Colon (tissue), 2 donors: ENCODE measurements at regions not wholly inside any gene's neighbourhood (a gene's known extent, or its start where the extent isn't known, plus 50 kb on each side); places are given as distances from the start of the nearest gene placed in this dataset.

Experiments
- FAIRE-seq: peaks from 2 replicates; lab custom pipeline; 2012; peaks lifted over from hg19 to GRCh38; lab: Jason Lieb, UNC
- donor health status: control.
- donor health status: control.

DNA sequence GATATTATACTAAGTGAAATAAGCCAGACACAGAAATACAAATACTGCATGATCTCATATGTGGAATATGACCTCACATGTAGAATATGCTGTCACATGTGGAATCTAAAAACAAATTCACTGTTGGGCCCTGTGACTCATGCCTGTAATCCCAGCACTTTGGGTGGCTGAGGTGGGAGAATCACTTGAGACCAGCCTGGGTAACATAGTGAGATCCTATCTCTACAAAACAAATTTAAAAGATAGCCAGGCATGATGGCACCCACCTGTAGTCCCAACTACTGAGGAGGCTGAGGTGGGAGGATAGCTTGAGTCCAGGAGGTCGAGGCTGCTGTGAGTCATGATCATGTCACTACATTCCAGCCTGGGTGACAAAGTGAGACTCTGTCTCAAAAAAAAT, 160.3 kb downstream of the PTEN start:
- FAIRE-seq, result no peak

DNA sequence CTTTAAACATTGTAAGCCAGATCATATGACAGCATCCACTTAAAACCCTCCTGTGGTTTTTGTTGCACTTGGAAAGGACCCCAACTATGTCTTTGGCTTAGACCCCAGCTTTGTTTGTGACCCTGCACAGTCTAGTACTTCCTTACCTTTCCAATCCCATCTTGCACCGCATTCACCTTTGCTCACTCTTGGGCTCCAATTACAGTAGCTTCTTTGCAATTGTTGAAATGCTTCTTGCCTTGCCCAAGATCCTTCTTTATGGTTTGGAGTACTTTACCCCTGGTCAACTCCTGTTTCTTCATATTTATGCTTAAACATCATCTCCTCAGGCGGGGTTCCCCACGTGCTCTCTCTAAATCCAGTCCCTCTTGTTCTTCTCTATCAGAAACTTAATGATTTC, 162.6 kb downstream of the PTEN start:
- FAIRE-seq, result no peak

DNA sequence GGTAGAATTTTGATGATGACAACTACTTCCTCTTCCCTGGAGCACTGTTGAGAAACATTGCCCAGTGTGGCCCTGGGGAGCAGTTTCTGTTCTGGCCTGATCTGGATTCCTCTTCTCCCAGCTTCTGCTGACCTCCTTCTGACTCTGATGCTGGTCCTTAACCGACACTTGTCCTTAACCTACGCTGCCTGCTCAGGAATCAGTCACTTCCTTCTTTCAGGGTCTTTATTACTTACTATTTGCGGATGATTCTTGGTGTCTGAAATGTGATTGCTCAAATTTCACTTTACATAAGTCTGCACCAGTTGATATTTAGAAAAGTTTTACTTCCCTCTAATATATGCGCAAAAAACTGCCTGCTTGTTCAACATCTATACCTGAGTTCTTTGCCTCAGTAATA, 164.1 kb downstream of the PTEN start:
- no peak for FAIRE-seq

DNA sequence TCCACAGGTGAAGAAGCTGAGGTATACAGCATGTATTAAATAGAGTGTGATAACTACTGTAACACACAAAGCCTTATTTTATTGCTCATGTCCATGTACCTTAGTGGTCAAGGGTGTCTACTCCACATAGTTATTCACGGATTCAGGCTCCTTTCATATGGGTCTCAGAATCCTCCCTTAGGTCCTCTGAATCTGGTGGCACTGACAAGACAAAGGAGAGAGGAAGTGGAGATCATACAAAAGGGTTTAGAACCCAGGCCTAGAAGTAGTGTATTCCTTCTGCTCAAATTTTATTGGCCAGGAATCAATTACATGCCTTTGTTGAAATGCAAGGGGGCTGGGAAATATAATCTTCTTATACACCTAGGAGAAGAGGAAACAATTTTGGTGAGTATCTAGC, 164.6 kb downstream of the PTEN start:
- FAIRE-seq, result no peak

DNA sequence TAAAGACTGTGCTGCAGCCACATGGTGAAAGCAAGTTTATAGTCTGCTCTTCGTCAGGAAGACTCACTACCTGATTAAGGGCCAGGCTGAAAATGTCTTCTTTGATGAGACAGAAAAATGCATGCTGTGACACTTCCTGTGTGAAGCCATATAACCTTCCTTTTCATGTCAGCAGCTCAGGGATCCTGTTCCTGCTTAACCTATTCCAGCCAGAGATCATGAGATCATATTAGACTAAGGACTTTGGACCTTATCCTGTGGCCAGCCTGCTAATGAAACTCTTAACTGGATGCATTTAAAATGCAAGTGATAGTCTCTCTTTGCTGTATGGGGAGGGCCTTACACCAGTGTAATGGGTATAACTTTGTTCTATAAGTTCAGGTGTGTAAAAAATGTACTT, 165.2 kb downstream of the PTEN start:
- FAIRE-seq, result no peak

DNA sequence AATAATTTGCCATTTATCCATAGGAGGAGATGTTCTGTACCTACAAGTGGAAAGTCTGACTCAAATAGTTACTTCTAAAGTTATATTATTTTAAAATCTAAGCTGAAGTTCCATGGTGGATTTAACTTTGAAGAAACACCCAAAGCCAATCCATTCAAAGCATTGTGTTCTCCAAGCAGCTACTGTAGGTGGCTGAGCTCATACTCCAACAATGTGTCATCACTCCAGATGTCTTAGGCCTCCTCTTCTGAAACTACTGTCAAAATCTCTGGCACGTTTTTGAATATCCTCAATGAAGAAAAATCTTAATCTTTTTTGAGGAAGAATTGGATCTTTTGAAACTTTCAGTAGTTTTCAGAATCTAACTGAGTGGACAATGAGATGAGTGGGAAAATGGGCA, 169.1 kb downstream of the PTEN start:
- no peak for FAIRE-seq

DNA sequence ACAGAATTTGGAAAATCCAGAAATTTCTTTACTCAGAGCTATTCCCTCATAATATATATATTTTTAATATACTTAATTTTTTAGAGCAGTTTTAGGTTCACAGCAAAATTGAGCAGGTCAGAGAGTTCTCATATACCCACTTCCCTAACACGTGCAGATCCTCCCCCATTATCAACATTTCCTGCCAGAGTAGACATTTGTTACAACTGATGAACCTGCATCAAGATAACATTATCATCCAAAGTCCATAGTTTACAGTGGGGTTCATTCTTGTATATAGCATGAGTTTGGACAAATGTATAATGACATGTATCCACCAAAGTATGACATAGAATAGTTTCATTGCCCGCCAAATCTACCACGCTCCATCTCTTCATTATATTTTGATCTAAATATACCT, 170.0 kb downstream of the PTEN start:
- no peak for FAIRE-seq

DNA sequence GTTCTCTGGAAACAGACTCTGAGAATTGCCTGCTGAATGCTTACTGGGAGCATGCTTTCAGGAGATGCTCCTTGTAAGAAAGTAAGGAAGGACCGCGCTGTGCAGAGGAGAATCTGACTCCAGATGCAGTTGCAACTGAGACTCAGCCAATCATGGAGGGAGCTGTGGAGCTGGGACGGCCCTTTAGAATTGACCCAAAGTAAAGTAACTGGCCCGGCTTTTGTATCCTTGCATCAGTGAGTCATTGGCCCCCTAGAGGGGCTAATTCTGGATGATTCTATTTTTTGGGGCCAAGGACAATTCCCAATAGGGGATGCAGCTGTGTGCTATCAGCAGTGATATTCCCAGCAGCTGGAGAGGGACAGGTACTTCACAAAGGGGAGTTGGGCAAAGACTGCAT, 170.4 kb downstream of the PTEN start:
- no peak for FAIRE-seq

DNA sequence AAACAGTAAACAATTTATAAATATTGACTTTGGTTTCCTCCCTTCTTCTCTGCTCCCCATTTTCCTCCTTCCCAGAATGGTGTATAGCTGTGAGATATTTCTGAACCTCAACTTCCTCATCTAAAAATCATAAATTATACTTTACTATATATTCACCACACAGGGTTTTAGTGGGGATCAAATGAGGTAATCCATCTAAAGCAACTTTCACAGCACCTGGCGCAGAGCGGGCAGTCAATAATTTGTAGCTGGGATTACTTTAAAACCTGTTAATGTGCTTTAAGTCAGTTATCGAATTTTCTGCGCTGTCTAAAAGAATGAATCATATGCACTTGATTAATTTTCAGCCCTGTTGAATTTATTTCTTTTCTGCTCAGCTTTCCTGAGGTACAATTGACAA, 172.7 kb downstream of the PTEN start:
- no peak for FAIRE-seq

DNA sequence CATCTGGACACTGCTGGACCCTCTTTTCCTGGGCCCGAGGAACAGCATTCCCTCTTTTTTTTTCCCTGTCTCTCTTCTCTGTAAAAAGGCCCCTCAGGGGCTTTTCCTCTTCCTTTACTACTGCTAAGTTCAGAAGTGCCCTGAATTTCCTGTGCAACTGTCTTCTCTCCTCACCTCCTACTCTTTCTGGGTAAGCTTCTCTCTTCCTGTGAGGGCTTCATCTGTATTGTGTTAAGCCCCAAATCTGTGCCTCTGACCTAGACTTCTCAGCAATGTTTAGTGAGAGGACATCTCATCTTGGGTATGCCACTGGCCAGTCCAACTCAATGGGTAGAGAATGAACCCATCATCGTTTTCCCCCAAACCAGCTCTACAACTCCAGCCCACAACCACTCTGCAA, 174.2 kb downstream of the PTEN start:
- FAIRE-seq, result no peak

DNA sequence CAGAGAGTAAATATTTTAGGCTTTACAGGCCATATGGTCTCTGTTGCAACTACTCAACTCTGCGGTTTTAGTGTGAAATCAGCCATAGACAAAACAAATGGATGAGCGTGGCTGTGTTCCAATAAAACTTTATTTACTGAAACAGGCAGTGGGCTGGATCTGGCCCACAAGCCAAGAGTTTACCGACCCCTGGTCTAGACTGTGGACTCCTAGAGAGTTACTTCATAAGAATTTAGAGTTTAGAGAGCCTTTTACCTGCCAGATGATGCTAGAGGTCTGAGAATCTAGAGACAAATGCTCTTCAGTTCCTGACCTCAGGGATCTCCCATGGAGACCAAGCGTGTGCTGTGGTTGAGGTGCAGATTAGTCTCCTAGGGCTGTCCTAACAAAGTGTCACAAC, 174.8 kb downstream of the PTEN start:
- no peak for FAIRE-seq

DNA sequence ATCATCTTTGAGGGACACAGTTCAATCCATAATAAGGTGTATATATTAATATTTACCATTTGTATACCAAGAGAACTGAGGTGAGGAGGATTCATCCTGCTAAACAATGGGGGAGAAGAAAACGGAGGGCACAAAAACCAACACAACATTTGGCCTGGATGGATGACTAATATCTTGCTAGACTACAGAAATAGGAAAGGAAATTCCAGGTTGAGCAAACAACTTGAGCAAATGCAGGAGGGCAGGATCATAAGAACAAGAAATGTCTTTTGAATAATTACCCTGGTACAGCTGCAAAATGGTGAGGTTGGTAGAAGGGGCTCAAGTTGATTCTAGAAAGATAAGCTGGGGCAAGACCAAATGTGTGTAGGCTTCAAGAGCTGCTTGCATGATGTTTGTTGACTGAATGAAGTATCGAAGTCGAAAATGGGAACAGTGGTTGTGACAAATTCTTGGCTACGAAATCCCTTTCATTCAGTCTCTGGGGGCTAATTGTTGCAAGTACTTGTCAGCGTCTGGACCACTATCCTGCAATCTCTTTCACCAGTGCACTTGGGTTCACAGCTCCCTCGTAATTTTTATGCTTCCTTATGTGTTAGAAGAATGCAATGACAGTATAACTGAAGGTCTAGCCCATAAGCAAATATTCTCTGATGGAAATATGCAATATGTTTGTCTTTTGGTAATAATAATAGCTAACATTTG, 176.2 kb downstream of the PTEN start:
- no peak for FAIRE-seq

DNA sequence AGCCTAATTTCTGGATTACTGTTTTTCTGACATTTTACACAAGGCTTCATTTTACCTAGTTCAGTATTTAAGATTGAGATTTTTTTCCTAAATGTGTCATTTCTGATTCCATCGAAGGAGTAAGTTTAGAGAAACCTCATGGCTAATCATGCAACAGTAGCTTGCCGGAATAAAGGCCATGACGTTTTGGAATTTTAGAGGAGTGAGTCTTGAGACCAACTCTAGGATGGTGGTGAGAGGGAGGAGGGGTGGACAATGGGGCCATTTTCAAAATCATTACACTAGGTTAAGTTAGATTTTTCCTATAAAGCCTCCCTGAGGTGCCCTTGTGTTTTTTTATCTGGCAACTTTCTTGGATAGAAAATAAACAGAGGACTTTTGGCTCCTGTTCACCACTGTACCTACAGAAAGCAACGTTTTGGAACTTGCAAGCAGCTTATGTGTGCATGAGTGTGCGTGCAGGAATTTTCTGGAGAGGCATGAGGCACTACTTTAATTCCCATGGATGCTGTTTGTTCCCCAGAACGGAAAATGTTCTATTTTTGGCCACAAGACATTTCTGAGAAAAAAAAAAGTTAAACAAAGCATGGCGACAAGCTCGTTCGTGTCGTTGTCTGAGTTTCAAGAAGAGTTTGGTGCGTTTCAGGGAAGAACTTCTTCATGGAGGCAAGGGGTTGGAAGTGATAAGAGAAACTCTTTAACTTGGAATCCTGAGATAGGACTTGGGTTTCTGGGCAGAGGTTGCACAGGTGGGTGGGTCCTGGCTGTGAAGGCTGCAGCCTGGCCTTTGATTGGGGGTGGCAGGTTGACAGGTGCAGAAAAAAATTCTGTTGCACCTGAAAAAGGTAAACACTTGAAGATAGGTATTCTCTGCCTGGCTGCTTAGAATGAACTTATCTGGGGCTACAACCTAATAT, 178.1 kb downstream of the PTEN start:
- no peak for FAIRE-seq

DNA sequence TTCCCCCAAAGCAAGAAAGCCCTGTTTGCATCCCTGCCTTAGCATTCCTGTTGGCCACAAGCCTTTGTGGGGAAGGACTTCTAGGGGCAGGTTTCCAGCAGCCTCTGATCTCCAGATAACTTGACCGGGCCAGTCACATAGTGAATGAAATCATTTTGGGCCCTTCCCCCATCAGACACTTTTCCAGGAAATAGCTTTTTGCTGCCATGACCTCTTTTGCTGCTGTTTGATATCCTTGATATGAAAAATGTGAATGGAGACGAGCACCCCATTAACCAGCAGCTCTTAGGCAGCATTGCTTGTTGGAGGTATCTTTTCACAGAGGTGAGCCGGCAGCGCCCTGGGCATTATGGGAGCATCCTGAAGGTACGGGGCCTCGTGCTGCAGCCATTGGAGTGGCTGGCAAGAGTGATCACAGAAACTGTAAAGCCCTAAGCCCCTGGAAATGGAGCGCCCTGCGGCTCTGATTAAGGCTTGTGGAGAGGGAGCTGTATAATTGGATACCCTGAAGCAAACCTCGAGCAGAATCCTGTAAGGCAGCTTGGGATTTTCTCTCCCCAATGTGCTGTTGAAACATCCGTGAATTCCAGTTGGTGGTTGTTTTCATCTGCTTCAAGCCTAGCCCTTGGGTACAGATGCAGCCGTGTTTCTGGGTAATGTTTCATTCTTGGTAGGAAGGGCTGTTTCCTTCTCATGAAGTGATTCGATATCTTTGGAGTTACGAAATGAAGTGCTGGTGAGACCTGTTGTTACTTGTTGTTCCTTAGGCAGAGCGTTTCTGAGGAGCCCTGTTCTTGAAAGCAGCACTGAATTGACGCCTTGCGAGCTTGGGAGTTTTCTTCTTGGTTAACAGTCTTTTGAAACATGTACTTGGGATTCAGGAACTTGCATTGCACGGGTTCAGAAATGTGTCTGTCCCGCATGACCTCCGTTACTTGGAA, 179.0 kb downstream of the PTEN start:
- FAIRE-seq, result no peak

DNA sequence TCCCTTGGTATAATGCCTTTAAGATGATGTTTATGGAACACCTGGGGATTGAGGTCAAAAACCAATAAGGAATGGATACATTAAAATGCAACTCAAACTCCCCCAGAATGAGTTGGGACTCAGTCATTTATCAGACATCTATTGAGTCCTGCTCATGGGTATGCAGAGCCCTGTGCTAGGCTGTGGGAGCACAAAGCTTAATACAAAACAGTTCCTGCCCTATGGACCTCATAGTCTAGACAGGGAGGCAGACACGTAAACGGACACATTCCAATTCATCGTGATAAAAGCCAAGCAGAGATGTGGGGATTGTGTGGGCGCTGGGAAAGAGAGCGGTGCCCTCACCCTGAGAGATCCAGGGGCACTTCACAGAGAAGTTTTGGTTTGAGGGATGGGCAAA, 181.7 kb downstream of the PTEN start:
- FAIRE-seq, result no peak

DNA sequence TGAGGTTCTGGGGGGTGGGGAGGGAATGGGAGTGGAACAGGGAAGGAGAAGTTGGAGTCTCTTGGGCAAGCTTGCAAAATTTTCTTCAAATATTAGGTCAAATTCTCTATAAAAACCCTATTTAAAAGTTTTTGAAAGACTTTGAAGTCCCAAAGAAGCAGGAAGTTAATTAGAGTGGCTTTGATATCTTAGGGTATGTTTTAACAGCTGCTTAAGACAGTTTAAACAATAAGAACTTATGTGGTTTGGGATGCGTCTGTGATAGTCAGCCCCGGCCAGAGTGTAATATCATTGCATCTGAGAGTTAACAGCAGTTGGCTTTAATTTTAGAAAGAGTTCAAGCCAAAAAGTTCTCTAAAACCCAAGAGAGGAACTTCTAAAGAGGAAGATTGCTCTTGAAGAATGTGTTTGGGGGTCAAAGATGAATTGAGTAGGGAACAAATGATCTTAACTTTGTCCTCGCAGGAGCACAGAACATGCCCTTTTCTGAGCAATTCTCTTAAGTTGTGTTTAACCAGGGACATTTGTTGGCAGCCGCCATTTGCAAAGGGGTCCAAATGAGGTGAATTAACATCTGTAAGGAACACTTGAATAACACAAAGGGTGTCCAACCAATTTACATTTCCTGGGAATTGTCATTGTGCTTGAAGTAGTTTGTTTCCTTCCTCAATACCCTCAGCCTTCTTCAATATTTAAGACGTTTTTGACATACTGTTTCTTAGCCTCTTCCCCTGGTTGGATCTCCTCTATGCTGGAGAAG, 182.4 kb downstream of the PTEN start:
- FAIRE-seq, result no peak

DNA sequence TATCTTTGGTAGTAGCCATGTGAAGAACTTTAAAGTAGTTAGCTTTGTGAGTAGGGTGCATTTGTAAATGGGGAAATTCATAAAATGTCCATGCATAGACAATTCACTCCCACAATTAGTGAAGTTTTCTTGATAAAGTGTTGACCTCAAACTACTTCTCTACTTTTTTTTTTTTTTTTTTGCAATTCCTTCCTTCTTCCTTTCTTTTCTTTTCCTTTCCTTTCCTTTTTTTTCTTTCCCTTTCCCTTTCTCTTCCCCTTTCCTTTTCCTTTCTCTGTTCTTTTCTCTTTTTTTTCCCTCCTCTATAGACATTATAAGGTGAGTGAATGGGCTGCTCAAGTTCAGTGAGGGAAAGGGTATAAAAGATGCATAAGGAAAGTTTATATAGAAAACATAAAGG, 184.2 kb downstream of the PTEN start:
- FAIRE-seq, result no peak

DNA sequence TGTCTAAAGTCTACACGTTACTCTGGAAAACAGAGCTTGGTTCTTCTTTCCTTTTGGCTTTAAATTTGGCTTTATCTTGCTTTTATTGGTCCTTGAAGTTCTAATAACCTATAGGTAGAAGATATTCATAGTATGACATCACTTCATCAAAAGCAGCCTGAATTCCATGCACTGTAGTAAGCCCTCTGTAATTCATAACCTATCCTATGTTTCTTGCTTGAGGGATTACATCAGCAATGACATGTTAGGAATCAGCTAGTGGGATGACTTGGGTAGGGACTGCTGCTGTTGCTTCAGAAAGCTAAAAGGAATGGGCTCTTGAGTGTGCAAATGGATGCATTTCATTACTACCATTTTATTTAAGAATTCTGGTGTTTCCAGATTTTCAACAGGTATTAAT, 184.9 kb downstream of the PTEN start:
- FAIRE-seq, result no peak

DNA sequence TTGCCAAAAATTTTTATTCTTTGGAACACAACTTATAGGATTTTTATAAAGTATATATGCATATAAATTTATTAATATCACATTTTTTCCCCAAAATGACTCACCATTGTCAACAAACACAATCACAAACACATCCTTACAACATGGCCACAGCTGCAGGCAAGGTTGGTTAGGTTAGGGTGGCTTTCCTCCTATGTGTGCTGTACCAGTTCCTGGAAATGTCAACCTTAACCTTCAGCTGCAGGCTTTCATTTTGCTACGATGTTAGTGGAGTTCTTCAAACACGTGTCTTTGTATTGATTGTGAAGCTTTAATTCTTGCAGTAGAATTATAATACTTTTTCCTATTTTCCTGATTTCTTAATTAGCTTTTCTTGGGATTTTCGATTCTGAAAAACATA, 185.8 kb downstream of the PTEN start:
- no peak for FAIRE-seq

DNA sequence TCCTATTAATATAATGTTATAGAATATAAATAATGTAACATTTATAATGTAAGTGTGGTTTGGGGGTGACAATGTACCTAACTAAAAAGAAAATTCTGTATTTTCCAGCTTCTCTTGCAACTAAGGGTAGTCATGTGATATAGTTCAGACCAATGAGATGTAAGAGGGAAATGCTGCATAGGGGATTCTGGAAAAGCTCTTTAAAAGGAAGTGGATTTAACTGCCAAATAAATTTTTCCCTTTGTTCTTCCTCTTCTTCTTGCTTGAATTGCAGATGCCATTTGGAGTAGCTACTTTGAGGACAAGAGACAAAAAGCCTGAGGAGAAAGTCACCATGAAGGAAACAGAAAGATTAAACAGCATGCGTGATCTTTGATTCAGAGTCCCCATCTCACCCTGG, 194.3 kb downstream of the PTEN start:
- FAIRE-seq, result no peak

DNA sequence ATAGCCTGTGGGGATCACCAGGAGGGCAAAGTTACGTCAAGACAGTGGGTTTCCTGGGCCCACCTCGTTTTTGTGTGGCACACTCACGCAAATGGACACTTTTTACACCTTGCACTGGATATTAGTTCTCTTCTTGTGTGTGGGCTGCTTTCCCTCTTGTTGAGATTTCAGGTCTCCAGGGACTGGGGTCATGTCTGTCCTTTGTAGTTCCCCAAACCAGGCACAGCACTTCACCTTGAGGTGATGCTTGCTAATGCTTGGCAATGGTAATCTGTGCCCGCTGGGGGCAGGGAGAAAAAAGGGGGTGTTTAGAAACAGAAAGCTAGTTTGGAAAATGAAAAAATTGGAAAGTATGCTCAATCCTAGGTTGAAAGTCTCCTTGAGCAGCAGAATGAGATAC, 195.3 kb downstream of the PTEN start:
- no peak for FAIRE-seq

DNA sequence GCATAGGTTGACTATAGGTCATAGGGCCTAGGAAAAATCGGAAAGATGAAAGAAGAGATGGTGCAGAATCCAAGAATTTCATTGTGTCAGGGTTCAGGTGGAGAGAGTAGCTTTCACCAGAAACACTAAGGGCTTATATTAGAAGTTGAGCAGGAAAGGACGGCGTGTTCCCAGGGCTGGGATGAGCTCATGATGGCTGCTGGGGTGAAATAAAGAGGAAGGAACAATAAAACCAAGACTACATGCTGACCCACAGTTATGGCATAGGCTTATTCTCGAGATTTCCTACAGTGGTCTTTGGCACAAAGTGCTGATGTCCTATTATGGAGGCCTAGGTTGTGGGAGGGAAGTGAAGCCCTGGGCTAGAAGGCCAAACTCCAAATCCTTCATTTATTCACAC, 195.8 kb downstream of the PTEN start:
- no peak for FAIRE-seq
